PC-9 (cell line): ENCODE measurements at regions not wholly inside any gene's neighbourhood (a gene's known extent, or its start where the extent isn't known, plus 50 kb on each side); places are given as distances from the start of the nearest gene placed in this dataset.

Source experiments
- EZH2 ChIP-seq: fragments of 200-600 bp; sonication (generic); IDR thresholded peaks from 2 replicates; pipeline ENCODE4 v1.8.0; 2017; ENCODE audit warnings: antibody characterized with exemption, low read depth
- TF ChIP-seq, protein P1 (sequence below): fragments of 200-600 bp; sonication (generic); conservative IDR thresholded peaks from 2 replicates; pipeline ENCODE4 v1.6.1; 2017; ENCODE audit warnings: mixed run types, antibody characterized with exemption, mild to moderate bottlenecking, moderate library complexity

DNA sequence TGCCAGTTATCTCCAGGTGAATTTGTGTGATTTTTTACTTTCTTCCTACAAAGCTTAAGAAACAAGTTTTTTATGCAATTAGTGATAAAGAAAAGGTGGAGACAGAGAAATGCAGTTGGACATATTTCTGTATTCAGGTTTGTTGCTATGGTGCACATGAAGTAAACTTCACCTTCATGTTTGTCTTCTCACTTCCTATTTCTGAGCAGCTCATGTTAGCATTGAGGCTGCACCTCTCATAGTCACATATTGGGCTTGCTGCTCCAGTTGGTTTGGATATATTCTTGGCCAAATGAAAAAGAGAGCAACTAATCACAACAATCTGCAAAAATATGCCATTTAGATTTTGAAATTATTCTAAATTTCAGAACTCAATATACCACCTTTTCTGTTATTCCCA, 475.6 kb upstream of the ZWINT start:
- TF ChIP-seq, protein P1, sequence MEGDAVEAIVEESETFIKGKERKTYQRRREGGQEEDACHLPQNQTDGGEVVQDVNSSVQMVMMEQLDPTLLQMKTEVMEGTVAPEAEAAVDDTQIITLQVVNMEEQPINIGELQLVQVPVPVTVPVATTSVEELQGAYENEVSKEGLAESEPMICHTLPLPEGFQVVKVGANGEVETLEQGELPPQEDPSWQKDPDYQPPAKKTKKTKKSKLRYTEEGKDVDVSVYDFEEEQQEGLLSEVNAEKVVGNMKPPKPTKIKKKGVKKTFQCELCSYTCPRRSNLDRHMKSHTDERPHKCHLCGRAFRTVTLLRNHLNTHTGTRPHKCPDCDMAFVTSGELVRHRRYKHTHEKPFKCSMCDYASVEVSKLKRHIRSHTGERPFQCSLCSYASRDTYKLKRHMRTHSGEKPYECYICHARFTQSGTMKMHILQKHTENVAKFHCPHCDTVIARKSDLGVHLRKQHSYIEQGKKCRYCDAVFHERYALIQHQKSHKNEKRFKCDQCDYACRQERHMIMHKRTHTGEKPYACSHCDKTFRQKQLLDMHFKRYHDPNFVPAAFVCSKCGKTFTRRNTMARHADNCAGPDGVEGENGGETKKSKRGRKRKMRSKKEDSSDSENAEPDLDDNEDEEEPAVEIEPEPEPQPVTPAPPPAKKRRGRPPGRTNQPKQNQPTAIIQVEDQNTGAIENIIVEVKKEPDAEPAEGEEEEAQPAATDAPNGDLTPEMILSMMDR, result no peak
- TF ChIP-seq EZH2, result no peak
